Thyroid gland (tissue), 4 donors: ENCODE measurements at regions not wholly inside any gene's neighbourhood (a gene's known extent, or its start where the extent isn't known, plus 50 kb on each side); places are given as distances from the start of the nearest gene placed in this dataset.

Source experiments
- POLR2A ChIP-seq, 2 donors: fragments of 450-650 bp; IDR thresholded peaks; one replicate each; pipeline ENCODE4 v1.6.1; 2017; ENCODE audit warnings: antibody characterized with exemption in 2 of 2, mild to moderate bottlenecking in 2 of 2, moderate library complexity in 1 of 2
- TF ChIP-seq, protein P1 (sequence below), 6 experiments: fragments of 200-600 bp in 3 of 6; fragments of 450-650 bp in 3 of 6; sonication (generic) in 3 of 6; IDR thresholded peaks; one replicate each; pipeline ENCODE4 v1.5.1; 2016 to 2019; ENCODE audit warnings: antibody characterized with exemption in 6 of 6, mild to moderate bottlenecking in 2 of 6, inconsistent platforms in 1 of 6, moderate library complexity in 1 of 6

DNA sequence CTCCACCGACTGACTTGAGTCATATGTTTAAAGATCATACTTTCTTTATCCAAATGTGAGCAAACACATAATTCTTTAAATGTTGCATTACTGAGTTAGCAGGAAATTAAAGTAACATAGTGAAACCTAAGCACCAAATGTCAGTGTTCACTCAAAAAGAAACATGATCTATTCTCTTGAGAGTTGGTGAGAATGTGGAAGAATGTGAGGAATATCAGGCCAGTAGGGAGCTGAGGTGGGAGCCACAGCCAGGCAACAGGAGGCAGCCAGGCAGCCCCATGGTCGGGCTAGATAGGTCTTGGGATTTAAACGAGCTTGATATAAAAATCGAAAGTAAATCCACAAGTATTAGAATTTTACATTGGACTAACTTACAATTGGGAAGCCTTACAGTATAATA lies 198.1 kb upstream of the SH3BP4 start:
- TF ChIP-seq, protein P1, sequence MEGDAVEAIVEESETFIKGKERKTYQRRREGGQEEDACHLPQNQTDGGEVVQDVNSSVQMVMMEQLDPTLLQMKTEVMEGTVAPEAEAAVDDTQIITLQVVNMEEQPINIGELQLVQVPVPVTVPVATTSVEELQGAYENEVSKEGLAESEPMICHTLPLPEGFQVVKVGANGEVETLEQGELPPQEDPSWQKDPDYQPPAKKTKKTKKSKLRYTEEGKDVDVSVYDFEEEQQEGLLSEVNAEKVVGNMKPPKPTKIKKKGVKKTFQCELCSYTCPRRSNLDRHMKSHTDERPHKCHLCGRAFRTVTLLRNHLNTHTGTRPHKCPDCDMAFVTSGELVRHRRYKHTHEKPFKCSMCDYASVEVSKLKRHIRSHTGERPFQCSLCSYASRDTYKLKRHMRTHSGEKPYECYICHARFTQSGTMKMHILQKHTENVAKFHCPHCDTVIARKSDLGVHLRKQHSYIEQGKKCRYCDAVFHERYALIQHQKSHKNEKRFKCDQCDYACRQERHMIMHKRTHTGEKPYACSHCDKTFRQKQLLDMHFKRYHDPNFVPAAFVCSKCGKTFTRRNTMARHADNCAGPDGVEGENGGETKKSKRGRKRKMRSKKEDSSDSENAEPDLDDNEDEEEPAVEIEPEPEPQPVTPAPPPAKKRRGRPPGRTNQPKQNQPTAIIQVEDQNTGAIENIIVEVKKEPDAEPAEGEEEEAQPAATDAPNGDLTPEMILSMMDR (IDR thresholded peaks at IDR 0.05) = no peak
- TF ChIP-seq POLR2A (IDR thresholded peaks at IDR 0.05) = no peak
